NCI-H2171 (cell line): ENCODE measurements at regions not wholly inside any gene's neighbourhood (a gene's known extent, or its start where the extent isn't known, plus 50 kb on each side); places are given as distances from the start of the nearest gene placed in this dataset.

Experiments used
- DNase-seq: peaks from one replicate; lab custom pipeline; 2025; lab: John Stamatoyannopoulos, UW

DNA sequence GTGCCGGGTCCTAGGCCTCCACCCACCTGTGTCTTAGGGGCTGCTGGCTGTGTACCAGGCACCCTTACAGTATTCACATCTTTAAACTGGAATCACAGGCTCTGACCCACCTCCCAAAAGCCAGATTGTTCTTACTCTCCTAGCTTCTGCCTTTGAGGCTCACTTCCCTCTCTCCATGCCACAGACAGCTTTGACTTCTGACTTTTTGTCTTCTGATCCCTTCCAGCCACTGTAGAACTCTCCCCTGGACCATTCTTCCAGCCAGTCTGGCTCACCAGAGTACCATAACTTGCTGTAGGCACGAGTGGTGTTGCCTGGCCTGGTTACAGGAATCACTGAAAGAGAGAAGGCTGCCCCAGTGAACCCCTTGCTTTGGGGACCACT is 58.1 kb upstream of the STUM start:
- no peak for DNase-seq

DNA sequence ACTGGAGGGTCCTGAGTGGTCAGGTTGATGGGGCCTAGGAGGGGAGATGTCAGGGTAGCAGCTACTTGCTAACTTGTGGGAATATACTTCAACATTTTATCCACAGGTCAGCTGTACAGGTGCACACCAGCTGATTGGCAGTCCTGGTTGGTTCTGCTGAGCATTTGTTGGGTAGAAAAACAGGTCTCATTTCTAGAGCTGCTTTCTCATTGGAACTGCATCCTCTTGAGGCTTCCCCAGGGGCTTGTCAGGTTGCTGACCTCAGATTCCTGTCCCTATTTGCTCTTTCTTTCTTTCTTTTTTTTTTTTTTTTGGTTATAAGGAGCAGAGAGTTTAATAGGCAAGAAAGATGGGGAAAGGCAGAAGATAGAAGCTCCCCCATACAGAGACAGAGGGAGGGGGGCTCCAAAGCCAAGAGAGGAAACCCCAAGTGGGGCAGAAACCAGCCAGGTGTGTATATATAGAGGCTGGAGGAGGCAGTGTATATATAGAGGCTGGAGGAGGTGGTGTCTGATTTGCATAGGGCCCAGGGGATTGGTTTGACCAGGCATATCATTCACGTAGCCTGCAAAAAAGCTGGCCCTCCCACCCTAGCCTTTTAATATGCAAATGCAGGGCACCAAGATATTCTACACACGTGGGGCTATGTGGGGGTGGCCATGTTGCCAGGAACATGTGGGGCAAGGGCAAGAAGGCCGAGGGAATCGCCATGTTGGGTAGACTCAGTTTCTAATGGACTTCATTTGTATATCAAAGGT is 57.3 kb upstream of the STUM start:
- no peak for DNase-seq

DNA sequence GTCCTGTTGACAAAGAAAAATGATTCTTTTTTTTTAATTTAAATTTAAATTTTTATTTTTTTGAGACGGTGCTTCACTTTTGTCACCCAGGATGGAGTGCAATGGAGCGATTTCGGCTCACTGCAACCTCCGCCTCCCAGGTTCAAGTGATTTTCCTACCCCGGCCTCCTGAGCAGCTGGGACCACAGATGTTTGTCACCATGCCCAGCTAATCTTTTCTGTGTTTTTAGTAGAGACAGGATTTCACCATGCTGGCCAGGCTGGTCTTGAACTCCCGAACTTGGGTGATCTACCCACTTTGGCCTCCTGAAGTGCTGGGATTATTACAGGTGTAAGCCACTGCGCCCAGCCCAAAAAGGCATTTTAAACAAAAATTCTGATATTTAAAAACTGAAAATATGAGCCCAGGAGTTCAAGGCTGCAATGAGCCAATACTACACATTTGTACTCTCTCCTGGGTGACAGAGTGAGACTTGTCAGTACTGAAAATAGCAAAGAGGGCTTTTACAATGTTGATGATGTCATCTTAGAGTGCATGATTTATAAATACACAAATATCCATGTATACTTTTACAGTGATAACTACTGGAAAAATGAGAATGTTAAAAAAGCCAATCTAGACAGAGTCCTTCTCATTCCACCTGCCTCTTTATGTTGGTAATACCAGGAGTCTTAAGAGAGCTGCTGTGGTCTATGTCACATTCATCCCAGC is 56.0 kb upstream of the STUM start:
- DNase-seq, result no peak

DNA sequence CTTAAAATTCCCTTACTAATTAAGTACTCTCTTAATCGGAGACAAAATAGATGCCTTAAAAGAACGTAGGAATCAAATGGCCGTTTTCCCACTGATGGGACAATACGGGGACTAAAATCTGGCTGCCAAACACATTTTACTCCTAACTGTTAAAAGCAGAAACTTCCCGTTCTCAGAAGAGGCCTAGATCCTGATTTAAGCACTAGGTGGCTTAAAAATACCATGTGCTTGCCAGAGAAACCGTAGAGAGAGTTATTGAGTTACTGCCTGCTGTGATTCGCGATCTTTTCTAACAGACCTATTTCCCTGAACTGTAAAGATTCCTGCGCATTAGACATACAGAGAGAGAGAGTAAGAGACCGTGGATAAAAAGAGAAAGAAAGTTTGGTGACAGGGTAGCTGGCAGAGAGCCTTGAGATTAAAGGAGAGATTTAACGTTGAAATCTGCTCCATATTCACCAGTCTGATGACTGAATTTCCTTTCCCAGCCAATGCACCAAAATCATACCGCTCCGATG is 54.4 kb upstream of the STUM start:
- no peak for DNase-seq

DNA sequence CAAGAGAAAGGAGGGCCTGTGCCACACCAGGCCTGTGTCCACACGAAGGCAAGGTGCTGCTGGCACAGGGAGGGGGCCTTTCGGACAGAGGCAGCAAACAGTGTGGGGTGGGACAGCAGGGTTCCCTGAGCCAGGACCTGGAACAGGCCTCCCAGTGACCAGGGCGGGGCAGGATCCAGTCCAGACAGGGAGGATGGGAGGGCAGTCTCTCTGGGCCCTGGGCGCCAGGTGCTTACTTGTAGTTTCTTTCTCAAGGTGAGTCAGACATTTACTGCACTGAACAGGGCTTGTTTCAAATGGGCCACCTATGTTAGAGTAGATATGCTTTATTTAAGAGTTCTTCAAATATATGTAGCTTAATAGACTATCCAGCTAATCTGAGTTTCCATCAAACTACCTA is 52.8 kb upstream of the STUM start:
- no peak for DNase-seq

DNA sequence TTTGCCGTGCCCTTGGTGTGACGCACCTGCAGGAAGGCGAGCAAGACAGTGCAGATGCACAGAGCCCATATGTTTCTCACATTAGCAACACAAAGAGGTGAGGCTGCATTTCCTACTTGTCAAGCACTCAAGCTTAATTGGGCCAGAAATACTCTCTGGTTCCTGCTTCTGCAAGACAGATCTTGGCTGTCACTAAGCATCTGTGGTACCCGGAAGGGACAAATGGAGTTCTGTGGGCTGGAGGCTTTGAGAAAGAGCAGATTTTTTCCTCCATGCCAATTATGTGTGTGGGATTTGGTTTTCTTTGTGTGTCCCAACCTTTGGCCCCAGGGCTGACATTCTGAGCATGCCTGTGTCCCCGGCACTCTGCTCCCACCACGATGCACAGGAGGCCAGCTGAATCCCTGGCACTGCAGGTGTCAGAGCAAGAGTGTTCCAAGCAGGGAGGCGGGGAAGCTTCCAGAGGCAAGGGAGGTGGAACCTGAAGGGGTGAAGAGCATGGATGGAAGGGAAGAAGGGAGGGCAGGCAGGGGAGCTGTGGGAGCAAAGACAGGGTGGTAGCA is 52.0 kb upstream of the STUM start:
- DNase-seq, result no peak

DNA sequence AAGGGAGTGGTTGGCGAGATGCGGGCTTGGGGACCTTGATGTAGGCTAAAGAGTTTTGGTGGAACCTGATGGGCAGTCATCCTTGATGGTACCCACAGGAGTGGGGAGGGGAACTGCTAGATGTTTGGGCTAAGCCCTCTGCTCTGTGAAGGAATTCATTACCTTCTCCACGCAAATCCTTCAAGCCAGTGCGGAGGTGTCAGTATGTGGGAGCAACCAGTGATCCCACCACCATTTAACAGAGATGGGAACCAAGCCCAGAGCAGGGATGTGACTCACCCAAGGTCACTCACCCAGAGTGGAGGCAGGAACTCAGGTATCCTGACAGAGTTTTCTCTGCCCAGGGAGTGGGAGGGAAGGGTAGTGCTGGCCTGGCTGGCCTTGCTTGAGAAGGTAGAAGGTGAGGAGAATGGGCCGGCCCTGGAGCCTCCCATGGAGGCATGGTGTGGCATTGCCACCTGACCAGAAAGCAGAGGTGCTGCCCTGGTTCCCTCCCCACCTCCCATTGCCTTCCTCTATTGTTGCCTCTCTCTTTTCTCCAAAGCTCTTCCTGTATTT is 51.2 kb upstream of the STUM start:
- DNase-seq, result no peak

DNA sequence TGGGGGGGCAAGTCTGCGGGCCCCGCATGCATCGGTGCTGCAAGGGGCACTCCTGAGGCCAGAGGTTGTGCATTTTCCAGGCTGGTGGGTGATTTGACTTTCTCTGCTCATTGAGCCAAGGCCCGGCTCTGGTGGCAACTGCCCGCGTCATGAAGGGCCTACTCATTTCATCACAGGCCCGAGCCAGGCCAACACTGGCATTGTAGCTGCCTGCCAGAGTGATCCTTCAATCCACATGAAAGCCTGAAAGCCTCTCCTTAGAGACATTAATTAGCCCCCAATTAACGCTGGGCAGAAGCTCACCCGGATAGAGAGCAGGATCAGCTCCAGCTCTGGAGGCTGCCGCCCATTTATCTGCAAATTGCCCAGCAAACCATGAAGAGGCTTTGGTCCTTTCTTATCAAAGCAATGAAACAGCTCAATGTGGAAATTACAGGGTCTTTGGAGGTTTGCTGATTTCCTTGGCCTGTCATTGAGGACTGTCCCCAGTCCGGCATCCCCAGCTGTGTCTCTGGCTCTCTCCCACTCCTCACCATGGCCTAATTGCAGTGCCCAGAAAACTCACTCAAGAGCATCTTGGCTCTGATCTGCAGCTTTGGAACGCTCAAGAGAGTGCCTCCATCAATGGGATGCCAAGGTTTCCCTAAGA is 50.4 kb upstream of the STUM start:
- no peak for DNase-seq

DNA sequence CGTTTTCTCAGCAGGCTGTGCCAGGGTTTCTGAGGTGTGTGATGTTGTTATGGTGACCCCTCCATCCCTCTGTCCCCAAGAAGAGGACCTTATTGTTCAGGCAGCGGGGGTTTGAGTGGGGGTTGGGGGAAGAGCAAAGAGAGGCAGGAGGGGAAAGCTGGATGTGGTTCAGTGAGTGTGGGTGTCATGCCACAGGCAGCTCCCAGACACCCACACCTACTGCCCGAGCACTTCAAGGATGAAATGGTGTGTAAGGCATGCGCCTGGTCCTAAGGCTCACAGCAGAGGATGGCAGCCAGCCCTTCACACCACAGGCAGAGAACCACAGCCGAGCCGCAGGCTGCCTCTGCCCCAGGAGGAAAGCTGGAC is 49.9 kb upstream of the STUM start:
- DNase-seq, result no peak
